Keratinocyte (primary cell): ENCODE measurements at regions not wholly inside any gene's neighbourhood (a gene's known extent, or its start where the extent isn't known, plus 50 kb on each side); places are given as distances from the start of the nearest gene placed in this dataset.

Source experiments
- CTCF ChIP-seq, 3 experiments: IDR thresholded peaks in 1 of 3; conservative IDR thresholded peaks in 1 of 3; optimal IDR thresholded peaks in 1 of 3; 2 replicates in 2 of 3; 3 replicates in 1 of 3; pipeline versions ENCODE3 to v1.5.1; 2011; ENCODE audit warnings: low read length in 3 of 3, mild to moderate bottlenecking in 3 of 3, moderate library complexity in 2 of 3, control low read depth in 1 of 3, inconsistent platforms in 1 of 3; ENCODE audit not compliant: insufficient read depth in 2 of 3; ENCODE audit errors: extremely low read depth in 1 of 3
- EZH2 ChIP-seq: IDR thresholded peaks from one replicate; pipeline ENCODE4 v1.6.1; 2012; ENCODE audit warnings: inconsistent platforms, mild to moderate bottlenecking, low read length, moderate library complexity

GRCh38 chr18:73735836-73736235, 411.8 kb downstream of the FBXO15 start:
- no peak for TF ChIP-seq CTCF (optimal IDR thresholded peaks at IDR 0.05 in 1 of 3, IDR thresholded peaks at IDR 0.05 in 1 of 3, conservative IDR thresholded peaks at IDR 0.05 in 1 of 3; ENCODE audit: extremely low read depth in 1 of 3, insufficient read depth in 2 of 3, low read length in 3 of 3)
- TF ChIP-seq EZH2 = no peak
